ENCODE measurements at regions not wholly inside any gene's neighbourhood (a gene's known extent, or its start where the extent isn't known, plus 50 kb on each side); places are given as distances from the start of the nearest gene placed in this dataset.

GRCh38 chr5:92444888-92445287 is 1061.8 kb upstream of the ARRDC3 start:
- Histone ChIP-seq H3K27me3 (no peaks in the 10 kb centered on the region), H3K9me3 (no peaks in the 10 kb centered on the region), H3K4me3 (no peak overlapping the region), H3K36me3 (no peaks in the 10 kb centered on the region), H3K27ac (no peak overlapping the region), H3K4me1 (ENCODE audit: insufficient read depth) (no peaks in the 10 kb centered on the region)
- no peak for DNase-seq
- intact Hi-C loops (cut with DNase I): no loop called here
- WGBS, 3 donors: 74 to 78% (median 77%) methylated on average over 2 of the region's 2 CpGs
- no peak for TF ChIP-seq EP300 (IDR thresholded peaks at IDR 0.05)
- TF ChIP-seq CTCF (IDR thresholded peaks at IDR 0.05): no peak
- no peak for TF ChIP-seq POLR2A (IDR thresholded peaks at IDR 0.05)

- intact Hi-C loops (cut with DNase I): no loop called here
- WGBS, 3 donors: 90 to 97% (median 94%) methylated on average over 3 of the region's 3 CpGs
Observed at GRCh38 chr5:92435781-92436180, 1052.7 kb upstream of the ARRDC3 start.

GRCh38 chr5:92429646-92430045 is 1046.5 kb upstream of the ARRDC3 start:
- Histone ChIP-seq H3K27me3 (no peaks in the 10 kb centered on the region), H3K4me3 (no peak overlapping the region), H3K27ac (no peak overlapping the region), H3K4me1 (ENCODE audit: insufficient read depth) (no peaks in the 10 kb centered on the region), H3K36me3 (no peaks in the 10 kb centered on the region), H3K9me3 (no peaks in the 10 kb centered on the region)
- no peak for DNase-seq
- 62 to 72% (median 69%) methylated on average over 3 of the region's 3 CpGs for whole genome bisulfite sequencing, 3 donors
- TF ChIP-seq POLR2A (IDR thresholded peaks at IDR 0.05): no peak
- TF ChIP-seq EP300 (IDR thresholded peaks at IDR 0.05): no peak
- no peak for TF ChIP-seq CTCF (IDR thresholded peaks at IDR 0.05)
- intact Hi-C loops (cut with DNase I): no loop called here

More at GRCh38 chr5:92435781-92436180, 1052.7 kb upstream of the ARRDC3 start:
- Histone ChIP-seq H3K4me3 (no peak overlapping the region), H3K27ac (no peak overlapping the region), H3K36me3 (no peaks in the 10 kb centered on the region), H3K27me3 (no peaks in the 10 kb centered on the region), H3K4me1 (ENCODE audit: insufficient read depth) (no peaks in the 10 kb centered on the region), H3K9me3 (no peaks in the 10 kb centered on the region)
- TF ChIP-seq POLR2A (IDR thresholded peaks at IDR 0.05) (no peak), EP300 (IDR thresholded peaks at IDR 0.05) (no peak), CTCF (IDR thresholded peaks at IDR 0.05) (no peak)
- DNase-seq: no peak

- Histone ChIP-seq H3K27me3 (no peaks in the 10 kb centered on the region), H3K4me3 (no peak overlapping the region), H3K9me3 (no peaks in the 10 kb centered on the region), H3K27ac (no peak overlapping the region), H3K4me1 (ENCODE audit: insufficient read depth) (no peaks in the 10 kb centered on the region), H3K36me3 (no peaks in the 10 kb centered on the region)
- no peak for TF ChIP-seq POLR2A (IDR thresholded peaks at IDR 0.05)
- TF ChIP-seq CTCF (IDR thresholded peaks at IDR 0.05): no peak
- no peak for TF ChIP-seq EP300 (IDR thresholded peaks at IDR 0.05)
- WGBS, 3 donors: 75 to 86% (median 83%) methylated on average over 4 of the region's 4 CpGs
- intact Hi-C loops (cut with DNase I): no loop called here
- no peak for DNase-seq
Observed at GRCh38 chr5:92428415-92428814, 1045.3 kb upstream of the ARRDC3 start.
